Ovary (tissue), 3 donors: ENCODE measurements at regions not wholly inside any gene's neighbourhood (a gene's known extent, or its start where the extent isn't known, plus 50 kb on each side); places are given as distances from the start of the nearest gene placed in this dataset.

ENCODE experiments used
- CTCF ChIP-seq, 3 donors: fragments of 450-650 bp in 2 of 3; fragments of 200-600 bp in 1 of 3; IDR thresholded peaks; one replicate each; pipeline versions ENCODE4 v1.5.1 to v1.8.0; 2016 to 2022; ENCODE audit warnings: antibody characterized with exemption in 3 of 3, mild to moderate bottlenecking in 1 of 3
- EP300 ChIP-seq: sonication (generic); formaldehyde crosslinking; IDR thresholded peaks from one replicate; pipeline ENCODE4 v1.6.1; 2017; ENCODE audit warnings: antibody characterized with exemption
- POLR2A ChIP-seq: fragments of 450-650 bp; IDR thresholded peaks from one replicate; pipeline ENCODE4 v1.6.1; 2017; ENCODE audit warnings: antibody characterized with exemption, mild to moderate bottlenecking, moderate library complexity
- donor health status: DM: no; HTN: no; CAD: no.

GRCh38 chr5:99808657-99809230 lies 726.4 kb upstream of the FAM174A start:
- TF ChIP-seq CTCF (IDR thresholded peaks at IDR 0.05) (no peak), POLR2A (no peak), EP300 (no peak)
